ENCODE measurements at regions not wholly inside any gene's neighbourhood (a gene's known extent, or its start where the extent isn't known, plus 50 kb on each side); places are given as distances from the start of the nearest gene placed in this dataset.
A peak's percentile ranks its signal among the peaks of the same experiment; 100 is the strongest.
"Not testable (repeated sequence)": the region's sequence is repeated elsewhere in the genome, so short reads cannot be mapped to it uniquely, and the experiment has no call there.

DNA sequence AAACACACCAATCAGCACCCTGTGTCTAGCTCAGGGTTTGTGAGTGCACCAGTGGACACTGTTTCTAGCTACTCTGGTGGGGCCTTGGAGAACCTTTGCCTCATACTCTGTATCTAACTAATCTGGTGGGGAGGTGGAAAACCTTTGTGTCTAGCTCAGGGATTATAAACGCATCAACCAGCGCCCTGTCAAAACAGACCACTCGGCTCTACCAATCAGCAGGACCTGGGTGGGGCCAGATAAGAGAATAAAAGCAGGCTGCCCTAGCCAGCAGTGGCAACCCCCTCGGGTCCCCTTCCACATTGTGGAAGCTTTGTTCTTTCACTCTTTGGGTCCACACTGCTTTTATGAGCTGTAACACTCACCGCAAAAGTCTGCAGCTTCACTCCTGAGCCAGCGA, 121.8 kb downstream of the FSCB start:
- not testable (repeated sequence) for DNase-seq

DNA sequence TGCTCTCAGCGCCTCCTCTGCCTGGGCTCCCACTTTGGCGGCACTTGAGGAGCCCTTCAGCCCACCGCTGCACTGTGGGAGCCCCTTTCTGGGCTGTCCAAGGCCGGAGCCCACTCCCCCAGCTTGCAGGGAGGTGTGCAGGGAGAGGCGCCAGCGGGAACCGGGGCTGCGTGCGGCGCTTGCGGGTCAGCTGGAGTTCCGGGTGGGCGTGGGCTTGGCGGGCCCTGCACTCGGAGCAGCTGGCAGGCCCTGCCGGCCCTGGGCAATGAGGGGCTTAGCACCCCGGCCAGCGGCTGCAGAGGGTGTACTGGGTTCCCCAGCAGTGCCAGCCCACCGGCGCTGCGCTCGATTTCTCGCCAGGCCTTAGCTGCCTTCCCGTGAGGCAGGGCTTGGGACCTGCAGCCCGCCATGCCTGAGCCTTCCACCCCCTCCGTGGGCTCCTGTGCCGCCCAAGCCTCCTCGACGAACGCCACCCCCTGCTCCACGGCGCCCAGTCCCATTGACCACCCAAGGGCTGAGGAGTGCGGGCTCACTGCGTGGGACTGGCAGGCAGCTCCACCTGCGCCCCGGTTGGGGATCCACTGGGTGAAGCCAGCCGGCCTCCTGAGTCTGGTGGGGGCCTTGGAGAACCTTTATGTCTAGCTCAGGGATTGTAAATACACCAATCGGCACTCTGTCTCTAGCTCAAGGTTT, 122.3 kb downstream of the FSCB start:
- not testable (repeated sequence) for DNase-seq

DNA sequence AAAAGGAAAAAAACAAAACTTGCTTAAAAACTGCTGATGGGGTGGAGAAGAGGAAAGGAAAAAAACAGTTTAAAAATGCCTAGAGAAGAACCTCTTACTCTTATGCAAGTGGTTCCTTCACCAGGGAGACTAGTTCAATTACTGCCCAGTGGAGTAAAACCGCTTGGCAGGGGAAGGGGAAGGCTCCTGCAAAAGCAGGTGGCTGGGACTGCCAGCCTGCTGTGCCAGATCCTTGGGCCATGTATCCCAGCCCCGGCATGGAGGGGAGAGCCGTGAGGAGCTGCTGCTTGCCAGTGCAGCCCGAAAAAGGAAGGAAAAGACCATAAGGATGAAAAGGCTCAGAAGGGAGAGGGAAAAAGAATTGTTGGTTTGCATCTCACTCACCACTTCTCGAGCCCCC, 123.0 kb downstream of the FSCB start:
- no peak for DNase-seq

DNA sequence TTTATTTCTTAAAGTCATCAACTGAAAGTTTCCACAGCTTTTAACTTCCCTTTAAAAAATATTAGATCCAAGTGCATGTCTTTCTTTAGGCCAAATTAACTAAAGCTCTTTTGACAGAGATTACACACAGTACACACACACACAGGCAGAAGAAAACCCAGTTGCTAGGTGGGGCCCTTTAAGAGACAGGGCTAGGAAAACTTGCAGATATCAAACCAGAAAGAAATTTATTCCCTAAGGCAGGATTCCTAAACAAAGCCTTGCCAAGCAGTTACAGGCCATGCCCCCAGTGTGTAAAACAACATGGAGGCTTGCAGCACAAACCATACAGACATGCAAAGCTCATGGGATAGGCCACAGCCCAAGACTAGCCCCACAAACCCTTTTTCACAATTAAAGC, 123.4 kb downstream of the FSCB start:
- no peak for DNase-seq

DNA sequence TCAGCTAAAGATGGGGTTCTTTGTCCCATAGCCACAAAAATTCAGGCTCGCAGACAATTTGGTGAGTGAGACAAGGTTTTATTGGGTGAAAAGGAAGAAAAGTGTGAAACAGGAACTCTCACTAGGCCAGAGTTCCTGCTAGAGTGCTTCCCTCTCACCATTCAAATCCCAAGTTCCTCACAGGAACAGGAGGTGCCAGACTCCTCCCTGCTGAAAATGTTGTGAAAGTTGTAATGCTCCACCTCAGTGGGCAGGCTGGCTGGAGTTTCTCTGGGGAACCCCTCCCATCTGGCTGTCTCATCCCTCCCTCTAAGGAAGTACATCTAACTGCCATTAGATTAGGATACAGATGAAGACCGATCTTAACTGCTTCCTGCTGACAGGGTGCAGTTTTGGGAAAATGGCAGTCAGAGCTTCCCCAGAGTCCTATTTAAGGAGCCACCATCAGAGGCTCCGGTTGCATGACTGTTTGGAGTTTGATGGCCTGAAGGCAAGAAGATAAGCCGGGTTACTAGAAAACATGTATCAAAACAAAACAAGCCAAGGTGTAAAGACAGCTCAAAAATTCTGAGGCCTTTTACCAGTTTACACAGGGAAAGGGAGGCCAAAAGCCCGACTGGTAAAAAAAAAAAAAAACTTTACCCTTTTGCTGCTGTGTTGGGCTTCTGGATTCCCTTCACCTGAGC, 127.6 kb downstream of the FSCB start:
- DNase-seq: no peak

DNA sequence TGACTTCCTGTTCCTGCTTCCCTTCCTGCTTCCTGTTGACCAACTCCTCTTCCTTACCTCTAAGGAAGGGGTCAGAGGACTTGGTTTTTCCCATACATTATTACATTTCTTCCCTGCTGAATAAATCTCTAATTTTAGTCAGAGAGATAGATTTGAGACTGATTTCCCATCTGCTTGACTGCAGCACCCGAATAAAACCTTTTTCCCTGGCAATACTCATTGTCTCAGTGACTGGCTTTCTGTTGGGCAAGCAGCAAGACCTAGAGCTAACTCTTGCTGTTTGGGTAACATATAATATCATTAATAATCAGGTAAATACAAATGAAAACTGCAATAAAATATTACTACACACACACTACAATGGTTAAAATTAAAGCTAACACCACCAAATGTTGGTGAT, 132.2 kb downstream of the FSCB start:
- no peak for DNase-seq

DNA sequence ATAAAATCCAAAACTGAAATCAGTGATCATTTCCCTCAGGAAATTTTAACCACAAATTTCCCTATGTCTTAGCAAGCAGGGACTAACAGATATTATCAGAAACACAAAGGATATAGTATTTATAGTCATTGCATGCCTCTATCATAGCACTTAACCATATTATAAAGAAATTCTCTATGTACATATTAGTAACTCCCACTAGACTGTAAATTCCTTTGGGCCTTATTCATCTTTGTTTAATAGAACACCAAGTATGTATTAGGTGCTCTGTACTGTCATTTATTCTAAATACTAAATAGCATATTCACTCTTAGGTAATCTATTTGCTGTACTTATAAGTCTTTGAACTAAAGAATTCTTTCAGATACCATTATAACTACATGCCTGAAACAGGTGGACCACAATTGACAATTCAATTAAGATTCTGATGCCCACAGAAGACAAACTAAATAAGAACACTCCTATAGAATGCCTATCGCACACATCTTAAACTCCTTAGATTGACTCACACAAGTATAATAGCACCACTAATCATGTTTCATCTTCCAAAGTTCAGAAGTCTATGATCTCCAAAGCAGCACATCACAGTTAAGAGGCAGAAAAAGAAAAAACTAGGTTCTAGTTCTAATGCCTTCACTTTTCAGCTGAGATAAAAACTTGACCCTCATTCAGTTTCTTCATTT, 134.1 kb downstream of the FSCB start:
- no peak for DNase-seq

DNA sequence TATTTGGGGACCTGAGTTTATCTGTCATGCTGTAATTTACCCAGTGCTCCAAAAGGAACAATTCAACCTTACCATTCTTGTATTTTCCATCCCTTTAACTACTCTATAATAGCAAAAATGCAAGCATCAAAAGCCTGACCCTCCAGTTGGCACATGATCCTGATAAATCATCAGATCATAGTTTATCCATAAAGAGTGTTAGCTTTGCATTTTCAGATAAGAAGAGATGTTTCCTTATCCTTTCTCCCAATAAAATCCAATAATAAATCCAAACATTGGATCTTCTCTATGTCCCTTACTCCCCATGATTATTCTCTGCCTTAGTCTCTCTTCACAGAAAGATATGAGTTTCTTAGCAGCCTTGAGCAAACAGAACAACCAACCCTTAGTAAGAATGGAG, 134.9 kb downstream of the FSCB start:
- DNase-seq: no peak

DNA sequence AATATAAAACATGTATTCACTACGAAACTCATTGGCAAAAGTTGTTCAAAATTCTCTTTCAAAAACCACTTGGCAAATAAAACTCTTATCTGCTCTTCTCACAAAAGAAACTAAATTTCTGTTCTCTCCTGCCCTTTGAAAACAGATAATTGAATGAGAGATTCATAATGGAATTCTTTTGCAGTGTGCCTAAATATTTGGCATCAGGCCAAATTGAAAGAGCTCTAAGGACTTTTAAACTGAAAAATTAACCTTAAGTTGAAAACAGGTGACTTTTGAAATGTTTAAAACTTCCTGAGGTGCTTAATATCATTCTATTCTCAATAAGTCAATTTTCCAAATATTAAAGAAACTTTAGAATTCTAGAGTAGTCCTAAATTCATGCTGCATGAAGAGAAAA, 136.4 kb downstream of the FSCB start:
- DNase-seq: peak; percentile 15

DNA sequence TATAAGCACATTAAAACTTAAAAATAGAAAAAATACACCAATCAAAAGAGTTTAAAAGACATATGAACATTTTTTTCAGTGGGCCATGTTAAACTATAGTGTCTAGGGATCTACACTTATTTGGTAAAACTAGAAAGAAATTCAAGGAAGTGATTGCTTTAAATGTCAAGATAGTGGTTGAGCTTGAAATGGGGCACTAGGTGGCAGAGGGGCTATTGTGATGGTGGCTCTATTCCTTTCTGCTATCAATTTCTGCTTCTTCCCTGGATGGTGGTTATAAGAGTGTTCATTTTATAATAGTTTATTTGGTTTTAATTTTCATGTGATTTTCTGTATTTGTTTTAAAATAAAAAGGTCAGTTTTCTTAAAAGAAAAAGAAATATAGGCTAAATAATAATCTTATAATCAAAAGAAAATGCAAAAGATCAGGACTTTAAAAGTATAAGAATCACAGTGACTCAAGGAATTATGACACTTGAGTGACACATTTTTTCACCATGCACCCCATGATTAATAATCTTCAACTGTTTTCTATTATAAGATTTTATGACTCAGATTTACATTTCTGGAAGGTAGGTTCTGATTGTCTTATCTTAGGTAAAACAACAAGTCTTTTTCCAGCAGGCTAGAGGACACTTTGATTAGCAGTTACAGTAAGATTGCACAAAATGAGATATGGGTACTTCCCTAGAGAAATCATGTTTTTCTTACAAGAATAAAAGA, 137.5 kb downstream of the FSCB start:
- peak; percentile 13 for DNase-seq

DNA sequence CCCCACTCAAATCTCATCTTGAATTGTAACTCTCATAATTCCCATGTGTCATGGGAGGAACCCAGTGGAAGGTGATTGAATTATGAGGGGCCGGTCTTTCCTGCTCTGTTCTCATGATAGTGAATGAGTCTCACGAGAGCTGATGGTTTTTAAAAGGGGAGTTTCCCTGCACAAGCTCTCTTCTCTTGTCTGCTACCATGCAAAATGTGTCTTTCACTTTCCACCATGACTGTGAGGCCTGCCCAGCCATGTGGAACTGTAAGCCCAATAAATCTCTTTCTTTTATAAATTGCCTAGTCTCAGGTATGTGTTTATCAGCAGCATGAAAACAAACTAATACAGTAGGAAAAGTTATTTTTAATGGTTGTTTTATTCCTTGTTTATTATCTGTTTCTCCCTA, 146.0 kb downstream of the FSCB start:
- no peak for DNase-seq

DNA sequence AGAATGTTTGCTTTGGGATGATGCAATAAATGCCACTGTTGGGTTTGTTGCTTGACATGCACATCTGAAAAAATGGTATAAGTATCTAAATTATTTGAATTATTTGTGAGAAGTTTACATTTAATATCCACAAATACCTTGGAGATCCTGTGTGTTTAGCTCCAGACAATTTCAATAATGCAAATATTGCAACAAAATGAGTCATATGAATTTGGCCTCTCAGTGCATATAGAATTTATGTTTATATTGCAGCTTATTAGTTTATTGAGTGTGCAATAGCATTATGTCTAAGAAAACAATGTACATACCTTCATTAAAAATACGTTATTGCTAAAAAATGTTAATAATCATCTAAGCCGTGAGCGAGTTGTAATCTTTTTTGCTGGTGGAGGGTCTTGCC, 153.3 kb downstream of the FSCB start:
- no peak for DNase-seq

DNA sequence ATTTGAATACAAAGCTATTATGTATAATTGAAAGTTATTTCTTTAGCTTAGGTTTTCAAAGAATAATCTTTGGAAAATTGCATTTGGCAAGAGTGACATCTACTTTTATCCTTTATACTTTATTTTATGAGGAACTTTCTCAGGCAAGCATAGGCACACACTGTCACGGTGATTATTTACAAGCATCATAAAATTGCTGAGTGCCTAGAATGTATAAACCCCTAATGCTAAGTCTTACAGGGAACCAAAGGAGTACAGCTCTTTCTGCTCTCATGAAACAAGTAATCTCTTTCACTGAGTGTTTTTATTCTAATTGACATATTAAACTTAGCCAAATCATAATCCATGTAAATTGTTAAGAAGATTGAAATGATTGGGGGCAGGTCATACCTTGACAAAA, 154.9 kb downstream of the FSCB start:
- DNase-seq: no peak

DNA sequence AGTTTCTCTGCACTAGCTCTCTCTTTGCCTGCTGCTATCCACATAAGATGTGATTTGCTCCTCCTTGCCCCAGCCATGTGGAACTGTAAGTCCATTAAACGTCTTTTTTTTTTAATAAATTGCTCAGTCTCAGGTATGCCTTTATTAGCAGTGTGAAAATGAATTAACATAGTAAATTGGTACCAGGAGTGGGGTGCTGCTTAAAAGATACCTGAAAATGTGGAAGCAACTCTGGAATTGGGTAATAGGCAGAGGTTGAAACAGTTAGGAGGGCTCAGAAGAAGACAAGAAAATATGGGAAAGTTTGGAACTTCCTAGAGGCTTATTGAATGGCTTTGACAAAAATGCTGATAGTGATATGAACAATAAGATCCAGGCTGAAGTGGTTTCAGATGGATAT, 159.8 kb downstream of the FSCB start:
- DNase-seq: no peak

DNA sequence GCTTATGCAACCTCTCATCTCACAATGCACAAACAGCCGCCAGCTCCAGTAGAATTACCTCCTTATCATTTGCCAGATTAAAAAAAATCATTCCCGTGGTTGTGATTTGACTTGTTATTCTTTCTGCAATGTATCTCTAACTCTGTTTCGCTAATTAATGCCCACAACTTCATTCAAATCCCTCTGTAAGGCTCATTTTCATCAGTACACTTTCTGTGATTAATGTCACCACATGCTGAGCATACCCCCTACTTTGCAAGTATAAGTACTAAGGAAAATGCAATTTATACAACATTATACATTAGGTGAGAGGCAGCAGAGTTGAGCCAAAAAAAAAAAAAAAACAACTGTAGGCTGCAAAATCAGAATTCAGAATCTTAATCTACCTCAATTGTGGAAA, 166.0 kb downstream of the FSCB start:
- DNase-seq: no peak

DNA sequence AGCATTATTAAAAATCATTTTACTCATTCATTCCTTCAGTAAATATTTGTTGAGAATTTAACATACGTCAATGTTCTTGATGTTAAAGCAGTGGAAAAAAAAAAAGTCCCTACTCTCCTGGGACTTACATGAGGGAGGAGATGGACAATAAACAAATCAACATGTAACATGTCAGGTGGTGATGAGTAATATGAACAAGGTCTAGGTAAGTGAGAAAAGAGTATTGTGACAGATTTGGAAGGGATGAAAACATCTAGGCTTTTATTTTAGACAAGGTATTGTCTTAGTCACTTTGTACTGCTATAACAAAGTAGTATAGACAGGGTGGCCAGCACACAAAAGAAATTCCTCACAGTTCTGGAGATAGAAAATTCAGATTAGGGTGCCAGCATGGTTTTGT, 167.2 kb downstream of the FSCB start:
- DNase-seq: no peak

DNA sequence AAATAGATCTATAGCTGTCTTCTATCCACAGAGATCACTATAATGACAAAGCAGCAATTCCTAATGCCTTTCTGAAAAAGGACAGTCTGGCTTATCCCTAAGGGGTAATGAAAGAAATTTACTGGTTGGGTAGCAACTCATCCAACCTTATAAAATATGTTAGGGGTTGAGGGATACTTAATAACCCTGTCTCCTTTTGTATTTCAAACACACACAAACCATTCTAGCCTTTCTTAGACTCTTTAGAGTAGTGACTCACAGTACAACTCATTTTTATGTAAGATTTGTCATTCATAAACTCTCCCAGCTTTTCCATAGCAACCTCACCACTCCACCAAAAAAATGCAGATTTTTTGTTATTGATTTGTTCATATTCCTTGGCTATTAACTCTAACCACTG, 167.9 kb downstream of the FSCB start:
- no peak for DNase-seq

DNA sequence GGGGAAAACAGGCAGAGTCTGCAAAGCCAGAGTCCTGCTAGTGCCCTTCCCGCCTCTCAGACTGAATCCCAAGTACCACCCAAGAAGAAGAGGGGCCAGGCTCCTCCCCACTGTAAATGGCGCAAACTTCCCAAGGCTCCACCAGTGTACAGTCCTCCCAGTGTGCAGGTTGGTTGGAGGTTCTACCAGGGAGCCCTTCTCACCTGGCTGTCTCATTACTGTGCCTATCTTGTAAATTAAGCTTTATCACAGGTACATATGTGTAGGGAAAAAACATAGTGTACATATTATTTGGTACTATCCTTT, 189.7 kb downstream of the FSCB start:
- no peak for DNase-seq

DNA sequence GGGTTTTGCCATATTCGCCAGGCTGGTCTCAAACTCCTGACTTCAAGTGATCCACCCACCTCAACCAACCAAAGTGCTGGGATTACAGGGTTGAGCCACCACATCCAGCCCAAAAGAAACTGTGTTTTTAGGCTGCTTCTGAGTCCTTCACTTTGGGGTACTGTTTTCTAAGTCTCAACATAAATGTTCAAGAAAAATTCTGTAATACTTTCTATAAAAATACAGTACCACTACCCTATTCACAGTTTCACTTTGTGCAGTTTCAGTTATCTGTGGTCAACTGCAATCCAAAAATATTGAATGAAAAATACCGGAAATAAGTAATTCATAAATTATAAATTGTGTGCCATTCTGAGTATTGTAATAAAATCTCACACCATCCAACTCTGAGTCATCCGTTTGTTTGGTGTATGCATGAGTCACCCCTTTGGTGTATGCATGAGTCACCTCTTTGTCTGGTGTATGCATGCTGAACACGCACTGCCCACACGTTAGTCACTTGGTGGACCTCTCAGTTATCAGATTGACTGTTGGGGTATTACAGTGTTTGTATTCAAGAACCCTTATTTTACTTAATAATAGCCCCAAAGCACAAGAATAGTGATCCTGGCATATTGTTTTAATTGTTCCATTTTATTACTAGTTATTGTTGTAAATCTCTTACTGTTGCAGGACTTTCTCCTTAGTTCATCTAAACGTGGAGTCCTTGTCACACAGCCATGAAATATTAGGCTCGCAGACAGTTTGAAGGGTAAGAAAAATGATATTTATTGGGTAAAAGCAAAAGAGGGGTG, 190.2 kb downstream of the FSCB start:
- DNase-seq: peak; percentile 13

DNA sequence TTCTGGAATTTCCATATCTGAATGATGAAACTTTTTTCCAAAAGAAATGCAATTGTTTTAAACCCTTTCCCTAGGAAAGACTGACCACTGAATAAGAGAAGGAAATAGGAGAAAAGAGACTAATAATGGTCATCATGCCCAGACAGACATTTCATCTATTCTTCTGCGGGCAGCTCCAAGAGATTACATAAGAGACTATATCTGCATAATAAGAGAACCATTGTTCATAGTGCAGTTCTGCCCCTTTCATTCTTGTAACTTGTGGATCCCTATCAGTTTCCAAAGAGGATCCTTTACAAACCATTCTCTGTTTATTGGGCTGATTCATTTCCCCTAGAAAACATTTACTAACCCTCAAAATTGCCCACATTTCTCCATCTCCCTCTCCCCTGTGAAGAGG, 197.8 kb downstream of the FSCB start:
- no peak for DNase-seq

DNA sequence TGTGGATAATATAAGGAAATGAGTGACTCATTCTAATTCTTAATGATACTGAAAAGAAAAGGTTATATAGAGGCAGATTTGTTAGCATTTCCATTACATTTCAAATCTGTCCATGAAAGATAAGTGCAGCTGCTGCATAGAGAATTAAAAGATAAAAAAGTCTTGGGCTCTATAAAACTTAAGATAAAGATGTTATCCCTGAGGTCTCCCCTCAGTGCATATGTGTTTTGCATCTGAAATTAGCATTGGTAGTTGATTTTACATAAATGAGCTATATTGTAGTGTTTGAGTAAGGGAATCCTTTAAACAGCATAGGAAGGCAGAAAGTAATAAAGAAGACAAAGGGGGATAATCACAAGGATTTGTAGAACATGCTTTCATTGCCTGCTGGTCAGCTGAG, 206.2 kb downstream of the FSCB start:
- DNase-seq: peak; percentile 40

DNA sequence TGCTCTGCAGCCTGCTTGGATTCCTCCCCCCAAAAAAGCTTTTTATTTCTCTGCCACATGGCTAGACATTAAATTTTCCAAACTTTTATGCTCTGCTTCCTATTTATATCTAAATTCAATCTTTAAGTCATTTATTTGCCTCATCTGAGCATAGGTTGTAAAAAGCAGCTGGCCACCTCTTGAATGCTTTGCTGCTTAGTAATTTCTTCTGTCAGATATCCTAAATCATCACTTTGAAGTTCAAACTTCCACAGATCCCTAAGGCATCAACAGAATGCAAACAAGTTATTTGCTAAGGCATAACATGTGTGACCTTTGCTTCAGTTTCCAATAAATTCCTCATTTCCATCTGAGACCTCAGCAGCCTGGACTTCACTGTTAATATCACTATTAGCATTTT, 209.6 kb downstream of the FSCB start:
- DNase-seq: no peak

DNA sequence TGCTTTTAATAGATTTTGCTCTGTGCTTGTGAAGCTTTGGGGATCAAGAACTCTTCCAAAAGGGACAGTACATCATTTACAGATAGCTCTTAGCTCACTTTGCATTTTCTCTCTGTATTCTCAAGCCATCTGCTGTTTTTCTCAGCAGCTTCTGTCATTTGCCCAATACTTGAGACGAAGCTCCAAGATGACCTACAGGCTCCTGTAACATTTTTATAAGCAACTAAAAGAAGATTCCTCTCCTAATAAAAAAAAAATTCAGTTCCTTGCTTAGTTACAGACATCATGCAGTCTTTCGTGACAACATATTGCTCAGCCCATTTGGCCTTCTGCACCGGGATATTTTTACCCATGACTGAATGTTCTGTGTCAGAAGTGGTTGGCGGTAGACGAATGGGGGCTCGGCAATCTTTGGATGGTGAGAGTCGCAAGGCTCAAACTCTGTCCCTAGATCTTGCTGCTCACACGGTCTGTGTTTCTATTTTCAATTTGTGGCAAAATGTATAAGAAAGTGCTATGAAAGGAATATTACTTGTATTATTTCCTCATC, 215.6 kb downstream of the FSCB start:
- DNase-seq: no peak
